SK-N-MC (cell line): ENCODE measurements at regions not wholly inside any gene's neighbourhood (a gene's known extent, or its start where the extent isn't known, plus 50 kb on each side); places are given as distances from the start of the nearest gene placed in this dataset.

Source experiments
- EZH2 ChIP-seq: fragments of 200-600 bp; sonication (generic); IDR thresholded peaks from one replicate; pipeline ENCODE4 v1.6.1; 2017; ENCODE audit warnings: antibody characterized with exemption
- FOXP2 ChIP-seq: optimal IDR thresholded peaks from 2 replicates; pipeline ENCODE3; 2011; ENCODE audit warnings: mild to moderate bottlenecking, moderate library complexity; ENCODE audit not compliant: insufficient read depth; ENCODE audit errors: extremely low read length, control extremely low read depth
- POLR2AphosphoS5 ChIP-seq: IDR thresholded peaks from 2 replicates; pipeline ENCODE4 v1.6.1; 2012; ENCODE audit warnings: mild to moderate bottlenecking, low read depth, low read length, borderline replicate concordance

DNA sequence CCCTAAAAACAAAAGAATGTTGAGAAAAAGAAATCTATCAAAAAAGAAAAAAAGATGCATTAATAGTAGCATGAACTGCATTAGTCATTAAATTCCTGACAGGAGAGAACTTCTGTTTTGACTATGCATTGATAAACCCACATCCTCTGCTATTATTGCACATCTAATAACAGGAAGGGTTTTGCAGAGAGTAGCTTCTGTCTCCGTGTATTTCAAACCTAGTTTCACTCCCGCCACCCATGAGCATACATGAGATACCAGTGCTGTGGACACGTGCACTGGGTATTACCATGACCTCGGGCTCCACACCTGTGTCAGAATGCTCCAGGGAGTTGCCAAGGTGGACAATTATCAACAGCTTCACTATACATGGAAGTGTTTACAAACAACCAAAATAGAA is 449.1 kb upstream of the SOX5 start:
- TF ChIP-seq EZH2 = no peak
- no peak for TF ChIP-seq POLR2AphosphoS5
- TF ChIP-seq FOXP2 = no peak
